ENCODE measurements at regions not wholly inside any gene's neighbourhood (a gene's known extent, or its start where the extent isn't known, plus 50 kb on each side); places are given as distances from the start of the nearest gene placed in this dataset.

GRCh38 chr14:66378712-66379505 lies 107.3 kb upstream of the CCDC196 start:
- TF ChIP-seq RAD21 (IDR thresholded peaks at IDR 0.05; ENCODE audit: low read length) (no peak), RFX5 (IDR thresholded peaks at IDR 0.05; ENCODE audit: low read depth, low read length) (no peak), CTCF (conservative IDR thresholded peaks at IDR 0.05; ENCODE audit: low read depth, low read length) (no peak), POLR2A (IDR thresholded peaks at IDR 0.05; ENCODE audit: low read depth, low read length) (no peak), ELK1 (IDR thresholded peaks at IDR 0.05; ENCODE audit: borderline replicate concordance, low read depth, low read length) (no peak), CEBPB (IDR thresholded peaks at IDR 0.05; ENCODE audit: low read depth, low read length) (no peak), NFE2L2 (IDR thresholded peaks at IDR 0.05; ENCODE audit: low read depth, low read length) (no peak), MAZ (IDR thresholded peaks at IDR 0.05; ENCODE audit: borderline replicate concordance, low read depth, low read length) (no peak), MXI1 (IDR thresholded peaks at IDR 0.05; ENCODE audit: borderline replicate concordance, low read depth, low read length) (no peak), MAFK (IDR thresholded peaks at IDR 0.05; ENCODE audit: low read depth, low read length) (no peak), RCOR1 (IDR thresholded peaks at IDR 0.05; ENCODE audit: insufficient replicate concordance, low read length) (no peak)
